Kidney (tissue), 13 donors: ENCODE measurements at regions not wholly inside any gene's neighbourhood (a gene's known extent, or its start where the extent isn't known, plus 50 kb on each side); places are given as distances from the start of the nearest gene placed in this dataset.

Experiments
- DNase-seq, 5 donors: peaks; one replicate each; pipeline ENCODE4 v3.0.0-alpha.2; 2013 to 2020
- FAIRE-seq: peaks from 2 replicates; lab custom pipeline; 2012; peaks lifted over from hg19 to GRCh38; lab: Jason Lieb, UNC
- H3K27ac ChIP-seq, 2 donors: one replicate each; pipeline ENCODE4 v1.7.0; 2013; ENCODE audit warnings: low read depth in 2 of 2, low read length in 2 of 2, inconsistent platforms in 1 of 2
- H3K27me3 ChIP-seq: one replicate; pipeline ENCODE4 v1.7.1; 2013; ENCODE audit warnings: low read length, inconsistent platforms; ENCODE audit not compliant: control insufficient read depth, insufficient read depth
- H3K36me3 ChIP-seq, 3 donors: one replicate each; pipeline versions ENCODE4 v1.7.0 to v1.7.1; 2013; ENCODE audit warnings: low read length in 3 of 3, control low read depth in 1 of 3, inconsistent platforms in 1 of 3; ENCODE audit not compliant: insufficient read depth in 3 of 3, control insufficient read depth in 2 of 3
- H3K4me1 ChIP-seq, 3 donors: one replicate each; pipeline versions ENCODE4 v1.7.0 to v1.7.1; 2013; ENCODE audit warnings: low read length in 3 of 3, inconsistent platforms in 1 of 3, low read depth in 1 of 3; ENCODE audit not compliant: control insufficient read depth in 2 of 3, insufficient read depth in 2 of 3
- H3K4me3 ChIP-seq, 3 donors: one replicate each; pipeline versions ENCODE4 v1.7.0 to v1.8.1; 2013; ENCODE audit warnings: low read length in 3 of 3, control low read depth in 1 of 3, inconsistent platforms in 1 of 3
- H3K9ac ChIP-seq, 3 donors: one replicate each; pipeline versions ENCODE4 v1.7.0 to v1.7.1; 2013; ENCODE audit warnings: low read length in 3 of 3, control low read depth in 1 of 3, inconsistent platforms in 1 of 3
- H3K9me3 ChIP-seq, 3 donors: one replicate each; pipeline versions ENCODE4 v1.7.0 to v1.7.1; 2013; ENCODE audit warnings: low read length in 3 of 3, control low read depth in 1 of 3, inconsistent platforms in 1 of 3; ENCODE audit not compliant: control insufficient read depth in 2 of 3, insufficient read depth in 1 of 3
- CTCF ChIP-seq: IDR thresholded peaks from 3 replicates; pipeline ENCODE4 v1.5.1; 2012; ENCODE audit warnings: mild to moderate bottlenecking, moderate library complexity, borderline replicate concordance; ENCODE audit not compliant: insufficient read depth; ENCODE audit errors: extremely low read depth
- intact Hi-C: fragments of 100-400 bp; cut with DNase I; formaldehyde crosslinking; loops from one replicate; pipeline ENCODE4 v1.11.1; 2022
- donor health status: control.
- donor health status: control.
- donor health status: control.
- donor health status: control.
- donor health status: control.
- donor health status: DM: yes; HTN: yes; CAD: no.
- donor health status: Normal renal cell carcinoma (clear cell type).

GRCh38 chr1:114337417-114337816 is 173.6 kb downstream of the TRIM33 start:
- intact Hi-C loops, result no loop called here
- no peak for FAIRE-seq

GRCh38 chr1:114336360-114336759 is 174.6 kb downstream of the TRIM33 start:
- Histone ChIP-seq H3K9me3 (no peaks in the 10 kb centered on the region), H3K27ac (no peak overlapping the region), H3K36me3 (no peaks in the 10 kb centered on the region), H3K4me3 (no peak overlapping the region), H3K9ac (no peak overlapping the region), H3K4me1 (no peaks in the 10 kb centered on the region), H3K27me3 (no peaks in the 10 kb centered on the region)
- DNase-seq (no peak), FAIRE-seq (no peak)
- no peak for TF ChIP-seq CTCF
- intact Hi-C loops, result no loop called here

More at GRCh38 chr1:114337417-114337816, 173.6 kb downstream of the TRIM33 start:
- Histone ChIP-seq H3K9ac (no peak overlapping the region), H3K9me3 (no peaks in the 10 kb centered on the region), H3K36me3 (no peaks in the 10 kb centered on the region), H3K27ac (no peak overlapping the region), H3K4me1 (peaks cover 0 to 2% (median 0%) of the 10 kb centered on the region in 3 donors), H3K27me3 (no peaks in the 10 kb centered on the region), H3K4me3 (no peak overlapping the region)
- no peak for TF ChIP-seq CTCF
- no peak for DNase-seq

GRCh38 chr1:114335273-114335672 is 175.7 kb downstream of the TRIM33 start:
- TF ChIP-seq CTCF, result no peak
- H3K27me3 ChIP-seq, result no peaks in the 10 kb centered on the region
- H3K9ac ChIP-seq, result no peak overlapping the region
- no peak overlapping the region for H3K4me3 ChIP-seq
- intact Hi-C loops, result no loop called here
- H3K9me3 ChIP-seq, result no peaks in the 10 kb centered on the region
- H3K36me3 ChIP-seq, result no peaks in the 10 kb centered on the region
- DNase-seq (no peak), FAIRE-seq (no peak)
- H3K4me1 ChIP-seq, result no peaks in the 10 kb centered on the region
- no peak overlapping the region for H3K27ac ChIP-seq

- Histone ChIP-seq H3K36me3 (no peaks in the 10 kb centered on the region), H3K4me3 (no peak overlapping the region), H3K9me3 (no peaks in the 10 kb centered on the region), H3K27me3 (no peaks in the 10 kb centered on the region), H3K9ac (no peak overlapping the region), H3K4me1 (no peaks in the 10 kb centered on the region), H3K27ac (no peak overlapping the region)
- TF ChIP-seq CTCF, result no peak
- intact Hi-C loops, result no loop called here
- FAIRE-seq (no peak), DNase-seq (no peak)
These were observed 176.7 kb downstream of the TRIM33 start for GRCh38 chr1:114334297-114334696.
